ENCODE measurements at regions not wholly inside any gene's neighbourhood (a gene's known extent, or its start where the extent isn't known, plus 50 kb on each side); places are given as distances from the start of the nearest gene placed in this dataset.
"Not testable (repeated sequence)": the region's sequence is repeated elsewhere in the genome, so short reads cannot be mapped to it uniquely, and the experiment has no call there.

DNA sequence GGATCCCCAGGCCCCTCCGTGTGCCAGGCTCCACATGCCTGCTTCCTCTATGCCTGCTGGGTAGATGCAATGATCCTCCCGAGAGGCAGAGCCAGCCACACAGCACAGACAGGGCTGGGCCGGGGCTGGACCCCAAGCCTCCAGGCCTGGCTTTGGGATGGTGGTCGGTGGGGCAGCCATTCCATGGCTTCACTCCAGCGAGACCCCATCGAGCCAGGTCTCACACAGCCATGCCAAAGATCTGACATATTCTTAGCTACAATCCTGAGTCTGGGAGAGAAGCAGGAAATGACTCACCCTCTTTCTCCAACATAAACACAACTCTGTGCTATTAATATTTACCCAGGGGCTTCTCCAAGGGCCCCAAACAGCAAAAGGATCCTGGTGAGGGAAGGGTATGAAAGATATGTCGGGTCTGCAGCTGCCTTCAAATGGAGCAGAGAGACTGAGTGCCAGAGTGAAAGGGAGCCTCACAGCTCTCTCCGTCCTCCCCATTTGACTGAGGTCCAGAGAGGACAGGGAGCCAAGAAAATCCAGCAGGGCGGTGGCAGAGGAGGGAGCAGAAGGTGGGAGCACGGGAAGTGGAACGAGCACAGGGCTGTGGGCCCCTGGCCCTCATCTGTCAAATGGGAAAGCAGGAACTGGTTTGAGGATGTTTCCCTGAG is 639.5 kb downstream of the MATN1 start:
- peaks cover 4% of the 10 kb centered on the region for H3K27me3 ChIP-seq (ENCODE audit: low read depth, low read length)
- no peak overlapping the region for H3K4me3 ChIP-seq (ENCODE audit: low read depth in 1 of 2, low read length in 2 of 2)
- H3K36me3 ChIP-seq (ENCODE audit: control insufficient read depth in 1 of 2, insufficient read depth in 2 of 2, low read length in 2 of 2), result no peaks in the 10 kb centered on the region
- H3K4me1 ChIP-seq (ENCODE audit: control insufficient read depth in 1 of 2, insufficient read depth in 2 of 2, low read length in 2 of 2), result peaks cover 19 to 34% of the 10 kb centered on the region in 2 donors
- H3K27ac ChIP-seq (ENCODE audit: low read length), result no peak overlapping the region
- no peaks in the 10 kb centered on the region for H3K9me3 ChIP-seq (ENCODE audit: control insufficient read depth in 1 of 2, low read length in 2 of 2)

DNA sequence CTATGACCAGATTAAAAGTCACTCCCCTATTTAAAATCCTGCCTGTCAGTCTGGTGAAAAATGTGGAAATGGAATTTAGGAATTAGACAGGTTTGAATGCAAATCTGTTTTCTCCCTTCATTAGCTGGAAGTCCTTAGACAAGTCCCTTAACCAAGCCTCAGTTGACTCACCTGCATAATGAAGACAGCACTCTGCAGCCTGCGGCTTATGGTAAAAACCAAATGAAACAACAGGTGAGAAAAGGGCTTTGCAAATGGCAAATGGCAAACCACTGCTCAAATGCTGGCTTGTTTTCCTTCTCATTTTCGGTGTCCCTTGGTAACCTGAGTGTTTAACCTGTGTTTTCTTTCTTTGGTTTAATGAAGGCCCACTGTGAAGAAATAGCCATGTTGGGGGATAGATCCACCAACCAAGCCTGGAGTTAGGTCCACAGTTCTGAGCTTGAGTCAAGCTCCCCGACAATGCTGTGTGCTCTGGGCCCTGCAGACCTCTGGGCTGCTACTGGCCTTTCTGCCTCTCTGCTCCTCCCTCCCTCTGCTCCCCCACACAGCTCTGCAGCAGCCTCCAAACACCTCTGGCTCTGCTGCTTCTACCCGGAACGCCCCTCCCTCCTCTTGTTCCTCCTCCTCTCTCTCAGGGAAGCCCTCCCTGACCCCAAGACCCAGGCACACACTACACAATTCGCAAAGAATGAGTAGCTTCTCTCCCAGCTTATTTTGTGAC is 641.8 kb downstream of the MATN1 start:
- no peak overlapping the region for H3K27ac ChIP-seq (ENCODE audit: low read length)
- H3K4me1 ChIP-seq (ENCODE audit: control insufficient read depth in 1 of 2, insufficient read depth in 2 of 2, low read length in 2 of 2), result peaks cover 19 to 34% of the 10 kb centered on the region in 2 donors
- H3K36me3 ChIP-seq (ENCODE audit: control insufficient read depth in 1 of 2, insufficient read depth in 2 of 2, low read length in 2 of 2), result no peaks in the 10 kb centered on the region
- no peaks in the 10 kb centered on the region for H3K27me3 ChIP-seq (ENCODE audit: low read depth, low read length)
- H3K4me3 ChIP-seq (ENCODE audit: low read depth in 1 of 2, low read length in 2 of 2), result no peak overlapping the region
- H3K9me3 ChIP-seq (ENCODE audit: control insufficient read depth in 1 of 2, low read length in 2 of 2), result no peaks in the 10 kb centered on the region

GRCh38 chr1:30075916-30076315 is 647.5 kb downstream of the MATN1 start:
- H3K27ac ChIP-seq (ENCODE audit: low read length); H3K27me3 ChIP-seq (ENCODE audit: low read depth, low read length); H3K9me3 ChIP-seq (ENCODE audit: control insufficient read depth in 1 of 2, low read length in 2 of 2); H3K4me1 ChIP-seq (ENCODE audit: control insufficient read depth in 1 of 2, insufficient read depth in 2 of 2, low read length in 2 of 2); H3K4me3 ChIP-seq (ENCODE audit: low read depth in 1 of 2, low read length in 2 of 2); H3K36me3 ChIP-seq (ENCODE audit: control insufficient read depth in 1 of 2, insufficient read depth in 2 of 2, low read length in 2 of 2): not testable (repeated sequence)

DNA sequence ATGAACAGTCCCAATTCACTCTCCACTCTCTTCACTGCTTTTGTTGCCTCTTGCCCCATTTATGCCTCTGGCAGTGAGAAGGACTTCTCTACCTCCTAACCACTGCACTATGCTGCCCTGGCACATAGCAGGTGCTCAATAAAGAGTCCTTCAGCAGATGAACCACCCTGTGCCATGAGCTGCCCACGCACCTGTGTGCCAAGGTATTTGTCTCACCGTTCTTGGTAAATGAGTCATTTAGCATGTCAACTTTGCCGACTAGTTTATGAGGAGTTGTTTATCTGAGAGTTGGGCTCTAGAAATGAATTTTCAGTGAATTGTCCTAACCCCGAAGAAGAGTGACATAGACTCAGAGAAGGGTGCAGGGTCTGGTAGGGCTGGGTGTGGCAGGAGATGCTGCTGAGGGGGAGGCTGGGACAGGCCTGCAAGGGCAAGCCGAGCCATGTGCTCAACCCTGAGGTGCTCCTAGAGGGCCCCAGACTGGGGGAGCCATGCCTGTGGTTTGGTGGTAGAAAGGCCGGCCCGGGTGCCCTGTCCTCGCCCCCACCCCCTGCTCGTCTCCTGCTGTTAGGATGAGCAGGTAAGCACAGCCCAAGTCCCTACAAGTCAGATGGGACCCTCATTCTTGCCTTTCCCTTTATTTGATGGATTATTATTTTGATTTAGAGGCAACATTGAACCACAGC is 654.5 kb downstream of the MATN1 start:
- Histone ChIP-seq H3K4me1 (ENCODE audit: control insufficient read depth in 1 of 2, insufficient read depth in 2 of 2, low read length in 2 of 2) (no peaks in the 10 kb centered on the region), H3K4me3 (ENCODE audit: low read depth in 1 of 2, low read length in 2 of 2) (no peak overlapping the region), H3K9me3 (ENCODE audit: control insufficient read depth in 1 of 2, low read length in 2 of 2) (no peaks in the 10 kb centered on the region), H3K27me3 (ENCODE audit: low read depth, low read length) (no peaks in the 10 kb centered on the region), H3K36me3 (ENCODE audit: control insufficient read depth in 1 of 2, insufficient read depth in 2 of 2, low read length in 2 of 2) (no peaks in the 10 kb centered on the region), H3K27ac (ENCODE audit: low read length) (no peak overlapping the region)

GRCh38 chr1:30064547-30064946 is 658.8 kb downstream of the MATN1 start:
- Histone ChIP-seq H3K27me3 (ENCODE audit: low read depth, low read length) (no peaks in the 10 kb centered on the region), H3K27ac (ENCODE audit: low read length) (no peak overlapping the region), H3K4me1 (ENCODE audit: control insufficient read depth in 1 of 2, insufficient read depth in 2 of 2, low read length in 2 of 2) (no peaks in the 10 kb centered on the region), H3K9me3 (ENCODE audit: control insufficient read depth in 1 of 2, low read length in 2 of 2) (no peaks in the 10 kb centered on the region), H3K4me3 (ENCODE audit: low read depth in 1 of 2, low read length in 2 of 2) (no peak overlapping the region), H3K36me3 (ENCODE audit: control insufficient read depth in 1 of 2, insufficient read depth in 2 of 2, low read length in 2 of 2) (no peaks in the 10 kb centered on the region)

- no peaks in the 10 kb centered on the region for H3K4me1 ChIP-seq (ENCODE audit: control insufficient read depth in 1 of 2, insufficient read depth in 2 of 2, low read length in 2 of 2)
- H3K4me3 ChIP-seq (ENCODE audit: low read depth in 1 of 2, low read length in 2 of 2), result no peak overlapping the region
- no peaks in the 10 kb centered on the region for H3K27me3 ChIP-seq (ENCODE audit: low read depth, low read length)
- no peaks in the 10 kb centered on the region for H3K36me3 ChIP-seq (ENCODE audit: control insufficient read depth in 1 of 2, insufficient read depth in 2 of 2, low read length in 2 of 2)
- H3K27ac ChIP-seq (ENCODE audit: low read length), result no peak overlapping the region
- no peaks in the 10 kb centered on the region for H3K9me3 ChIP-seq (ENCODE audit: control insufficient read depth in 1 of 2, low read length in 2 of 2)
These were observed 659.6 kb downstream of the MATN1 start for GRCh38 chr1:30063621-30064280.

DNA sequence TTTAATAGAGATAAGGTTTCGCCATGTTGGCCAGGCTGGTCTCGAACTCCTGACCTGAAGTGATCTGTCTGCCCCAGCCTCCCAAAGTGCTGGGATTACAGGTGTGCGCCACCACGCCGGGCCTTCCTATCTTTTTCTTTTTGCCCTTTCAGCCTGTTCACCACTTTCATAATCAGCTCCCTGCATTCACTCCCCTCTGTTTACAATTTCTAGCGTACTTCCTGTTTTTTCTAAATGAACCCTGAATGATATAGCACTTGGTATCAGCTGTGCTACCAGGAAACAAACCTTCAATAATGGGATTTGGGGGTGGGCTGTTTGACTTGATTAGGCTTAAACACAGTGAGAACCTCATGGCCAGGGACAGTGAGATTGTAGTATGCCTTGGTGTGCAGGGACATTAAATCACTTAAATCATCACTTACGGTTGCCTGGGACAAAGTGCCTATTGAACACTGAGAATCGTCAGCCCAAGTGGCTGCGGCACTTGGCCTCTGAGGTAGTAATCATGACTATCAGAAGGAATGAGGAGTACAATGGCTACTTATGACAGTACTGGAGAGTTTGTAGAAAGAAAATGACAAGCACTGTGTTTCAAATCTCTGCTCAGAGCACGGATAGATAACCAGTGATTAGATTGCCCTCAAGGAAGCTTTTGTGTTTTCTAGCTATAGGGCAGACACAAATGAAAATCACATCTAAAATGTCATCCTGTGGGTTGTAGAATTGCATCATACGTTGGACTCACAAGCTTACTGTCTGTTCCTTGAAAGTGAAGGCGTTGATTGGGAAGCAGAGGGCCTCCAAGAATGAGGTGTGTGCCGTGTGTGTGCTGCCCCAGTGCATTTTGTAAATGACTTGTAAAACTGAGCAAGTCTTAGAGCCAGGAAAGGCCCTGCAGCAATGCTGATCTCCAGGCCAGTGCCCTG is 661.8 kb downstream of the MATN1 start:
- no peaks in the 10 kb centered on the region for H3K4me1 ChIP-seq (ENCODE audit: control insufficient read depth in 1 of 2, insufficient read depth in 2 of 2, low read length in 2 of 2)
- no peaks in the 10 kb centered on the region for H3K9me3 ChIP-seq (ENCODE audit: control insufficient read depth in 1 of 2, low read length in 2 of 2)
- H3K36me3 ChIP-seq (ENCODE audit: control insufficient read depth in 1 of 2, insufficient read depth in 2 of 2, low read length in 2 of 2), result no peaks in the 10 kb centered on the region
- H3K4me3 ChIP-seq (ENCODE audit: low read depth in 1 of 2, low read length in 2 of 2), result no peak overlapping the region
- H3K27me3 ChIP-seq (ENCODE audit: low read depth, low read length), result no peaks in the 10 kb centered on the region
- H3K27ac ChIP-seq (ENCODE audit: low read length), result no peak overlapping the region

DNA sequence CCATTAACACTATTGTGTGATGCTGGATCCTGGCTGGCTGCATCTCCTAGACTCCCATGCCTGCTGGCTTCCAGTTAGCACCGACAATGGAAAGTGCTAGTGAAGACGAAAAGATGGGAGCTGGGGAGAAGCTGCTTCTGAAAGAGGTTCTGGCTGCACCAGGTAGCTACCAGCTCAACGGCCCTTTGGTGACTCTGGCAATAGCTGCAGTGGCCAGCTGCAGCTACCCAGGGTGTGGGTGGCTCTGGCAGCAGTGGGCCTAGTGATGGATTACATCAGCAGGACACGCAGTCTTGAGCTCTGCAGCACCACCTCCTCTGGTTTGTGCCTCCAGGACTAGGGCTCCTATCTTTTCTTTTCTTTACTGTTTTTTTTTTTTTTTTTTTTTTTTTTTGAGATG is 662.6 kb downstream of the MATN1 start:
- H3K4me1 ChIP-seq (ENCODE audit: control insufficient read depth in 1 of 2, insufficient read depth in 2 of 2, low read length in 2 of 2), result no peaks in the 10 kb centered on the region
- H3K9me3 ChIP-seq (ENCODE audit: control insufficient read depth in 1 of 2, low read length in 2 of 2), result no peaks in the 10 kb centered on the region
- H3K4me3 ChIP-seq (ENCODE audit: low read depth in 1 of 2, low read length in 2 of 2), result no peak overlapping the region
- H3K27ac ChIP-seq (ENCODE audit: low read length), result no peak overlapping the region
- no peaks in the 10 kb centered on the region for H3K27me3 ChIP-seq (ENCODE audit: low read depth, low read length)
- H3K36me3 ChIP-seq (ENCODE audit: control insufficient read depth in 1 of 2, insufficient read depth in 2 of 2, low read length in 2 of 2), result no peaks in the 10 kb centered on the region

DNA sequence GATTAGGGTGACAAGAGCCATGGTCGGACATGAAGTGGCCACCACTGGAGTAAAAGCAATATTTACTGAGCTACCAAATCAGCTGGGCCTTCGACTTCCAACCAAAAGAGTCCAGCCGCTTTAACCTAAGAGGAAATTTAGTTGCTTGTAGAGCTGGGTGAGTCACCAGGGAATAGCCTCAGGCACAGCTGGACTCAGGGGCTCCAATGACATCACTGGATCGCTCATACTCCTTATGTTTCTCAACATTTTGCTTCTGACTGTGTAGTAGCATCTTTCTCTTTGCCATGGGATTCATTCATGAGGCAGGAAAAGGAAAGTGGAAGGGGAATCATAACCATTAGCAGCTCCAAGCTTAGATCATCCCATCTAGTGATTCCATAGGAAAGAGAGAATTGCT is 664.4 kb downstream of the MATN1 start:
- Histone ChIP-seq H3K4me1 (ENCODE audit: control insufficient read depth in 1 of 2, insufficient read depth in 2 of 2, low read length in 2 of 2) (no peaks in the 10 kb centered on the region), H3K9me3 (ENCODE audit: control insufficient read depth in 1 of 2, low read length in 2 of 2) (no peaks in the 10 kb centered on the region), H3K27ac (ENCODE audit: low read length) (no peak overlapping the region), H3K36me3 (ENCODE audit: control insufficient read depth in 1 of 2, insufficient read depth in 2 of 2, low read length in 2 of 2) (no peaks in the 10 kb centered on the region), H3K27me3 (ENCODE audit: low read depth, low read length) (no peaks in the 10 kb centered on the region), H3K4me3 (ENCODE audit: low read depth in 1 of 2, low read length in 2 of 2) (no peak overlapping the region)

- H3K4me1 ChIP-seq (ENCODE audit: control insufficient read depth in 1 of 2, insufficient read depth in 2 of 2, low read length in 2 of 2), result no peaks in the 10 kb centered on the region
- H3K27me3 ChIP-seq (ENCODE audit: low read depth, low read length), result no peaks in the 10 kb centered on the region
These were observed 669.3 kb downstream of the MATN1 start for GRCh38 chr1:30054126-30054525.

More at GRCh38 chr1:30054126-30054525, 669.3 kb downstream of the MATN1 start:
- H3K27ac ChIP-seq (ENCODE audit: low read length), result no peak overlapping the region
- H3K36me3 ChIP-seq (ENCODE audit: control insufficient read depth in 1 of 2, insufficient read depth in 2 of 2, low read length in 2 of 2), result no peaks in the 10 kb centered on the region
- H3K4me3 ChIP-seq (ENCODE audit: low read depth in 1 of 2, low read length in 2 of 2), result no peak overlapping the region
- H3K9me3 ChIP-seq (ENCODE audit: control insufficient read depth in 1 of 2, low read length in 2 of 2), result no peaks in the 10 kb centered on the region
